ENCODE measurements at regions not wholly inside any gene's neighbourhood (a gene's known extent, or its start where the extent isn't known, plus 50 kb on each side); places are given as distances from the start of the nearest gene placed in this dataset.

DNA sequence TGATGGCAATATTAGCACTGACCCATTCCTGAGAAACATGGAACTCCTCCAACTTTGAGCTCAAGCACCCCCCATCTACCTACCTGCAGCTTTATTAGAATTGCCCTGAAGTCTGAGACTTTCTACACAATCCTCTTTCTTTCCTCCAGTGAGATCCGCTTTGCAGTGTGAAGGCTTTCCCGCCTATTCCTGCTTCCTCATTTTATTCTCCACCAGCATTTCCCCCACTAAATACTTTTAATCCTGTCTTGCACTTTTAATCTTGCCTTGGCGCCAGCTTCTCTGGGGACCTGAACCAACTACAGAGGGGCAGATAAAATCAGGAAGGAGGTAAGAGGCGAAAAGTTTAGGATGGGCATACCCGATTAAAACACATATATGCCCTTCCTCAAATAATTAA, 178.1 kb upstream of the PRDM1 start:
- no peak for DNase-seq (ENCODE audit: low spot score)

GRCh38 chr6:105907301-105907700, 178.8 kb upstream of the PRDM1 start:
- DNase-seq (ENCODE audit: low spot score) = no peak

DNA sequence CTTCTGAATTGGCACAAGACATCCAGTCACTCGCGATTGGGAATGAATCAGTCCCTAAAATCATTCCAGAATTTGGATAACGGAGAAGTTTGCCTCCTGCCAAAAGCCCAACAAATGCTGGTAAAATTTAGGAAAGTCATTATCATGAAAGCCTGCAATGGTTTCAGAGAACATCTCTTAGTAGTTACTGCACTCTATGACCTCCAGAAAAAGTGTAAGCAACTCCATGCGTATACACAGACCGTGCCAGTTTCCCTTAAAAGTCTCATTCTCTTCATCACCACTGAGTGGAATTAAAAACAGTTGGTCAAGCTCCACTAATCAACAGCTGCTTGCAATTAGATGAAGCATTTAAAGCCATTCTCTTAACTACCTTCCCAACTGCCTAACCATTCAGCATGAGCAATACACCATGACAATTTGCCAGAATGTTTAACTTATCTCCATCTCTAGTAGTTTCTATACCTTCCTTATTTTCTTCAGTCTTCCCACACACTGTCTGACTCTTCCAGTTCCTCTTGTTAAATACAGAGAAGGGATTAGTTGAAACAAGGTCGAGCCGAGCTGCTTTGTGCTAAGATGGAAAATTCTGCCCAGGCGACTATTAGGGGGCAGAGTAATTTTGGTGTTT, 183.6 kb upstream of the PRDM1 start:
- DNase-seq (ENCODE audit: low spot score) = no peak

- DNase-seq (ENCODE audit: low spot score) = no peak
Observed at GRCh38 chr6:105901583-105901982, 184.6 kb upstream of the PRDM1 start.

- DNase-seq (ENCODE audit: low spot score) = no peak
Observed at GRCh38 chr6:105900125-105900937, 185.8 kb upstream of the PRDM1 start.

DNA sequence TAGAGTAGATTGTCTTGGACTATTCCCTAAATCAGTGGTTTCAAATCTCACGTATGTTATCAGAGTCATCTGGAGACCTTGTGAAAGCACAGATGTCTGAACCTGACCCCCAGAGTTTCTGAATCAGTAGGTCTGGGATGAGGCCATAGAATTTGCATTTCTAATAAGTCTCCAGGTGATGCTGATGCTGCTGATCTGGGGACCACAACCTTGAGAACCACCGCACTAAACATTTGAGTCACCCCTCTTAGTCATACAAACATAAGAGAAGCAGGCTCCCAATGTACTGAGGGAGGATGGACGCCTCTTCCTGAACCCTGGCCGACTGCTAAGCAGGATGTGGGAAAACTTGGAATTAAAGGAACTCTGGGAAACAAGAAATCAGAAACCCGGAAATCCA, 187.8 kb upstream of the PRDM1 start:
- no peak for DNase-seq (ENCODE audit: low spot score)

GRCh38 chr6:105897131-105897530, 189.0 kb upstream of the PRDM1 start:
- no peak for DNase-seq (ENCODE audit: low spot score)

GRCh38 chr6:105896821-105897095, 189.4 kb upstream of the PRDM1 start:
- peak; percentile 21 for DNase-seq (ENCODE audit: low spot score)

- DNase-seq (ENCODE audit: low spot score) = peak; percentile 19
Observed at GRCh38 chr6:105896052-105896820, 189.9 kb upstream of the PRDM1 start.

DNA sequence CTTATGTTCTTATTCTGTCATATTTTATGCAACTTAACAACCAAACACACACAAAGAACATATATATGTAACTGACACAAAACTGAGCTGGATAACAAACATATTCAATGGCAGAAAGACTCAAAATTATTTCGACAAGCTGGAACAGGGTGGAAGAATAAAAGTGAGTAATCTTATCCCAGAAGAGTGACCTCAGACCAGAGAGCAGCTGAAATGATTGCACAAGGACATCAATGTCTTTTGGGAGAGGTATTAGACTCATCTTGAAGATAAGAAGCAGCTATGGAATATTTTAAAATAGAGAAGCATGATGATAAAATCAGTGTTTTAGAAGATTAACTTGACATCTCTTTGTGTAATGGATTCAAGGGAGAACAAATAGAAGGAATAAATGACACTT, 191.6 kb upstream of the PRDM1 start:
- DNase-seq (ENCODE audit: low spot score) = no peak

GRCh38 chr6:105893741-105894140, 192.4 kb upstream of the PRDM1 start:
- no peak for DNase-seq (ENCODE audit: low spot score)

DNA sequence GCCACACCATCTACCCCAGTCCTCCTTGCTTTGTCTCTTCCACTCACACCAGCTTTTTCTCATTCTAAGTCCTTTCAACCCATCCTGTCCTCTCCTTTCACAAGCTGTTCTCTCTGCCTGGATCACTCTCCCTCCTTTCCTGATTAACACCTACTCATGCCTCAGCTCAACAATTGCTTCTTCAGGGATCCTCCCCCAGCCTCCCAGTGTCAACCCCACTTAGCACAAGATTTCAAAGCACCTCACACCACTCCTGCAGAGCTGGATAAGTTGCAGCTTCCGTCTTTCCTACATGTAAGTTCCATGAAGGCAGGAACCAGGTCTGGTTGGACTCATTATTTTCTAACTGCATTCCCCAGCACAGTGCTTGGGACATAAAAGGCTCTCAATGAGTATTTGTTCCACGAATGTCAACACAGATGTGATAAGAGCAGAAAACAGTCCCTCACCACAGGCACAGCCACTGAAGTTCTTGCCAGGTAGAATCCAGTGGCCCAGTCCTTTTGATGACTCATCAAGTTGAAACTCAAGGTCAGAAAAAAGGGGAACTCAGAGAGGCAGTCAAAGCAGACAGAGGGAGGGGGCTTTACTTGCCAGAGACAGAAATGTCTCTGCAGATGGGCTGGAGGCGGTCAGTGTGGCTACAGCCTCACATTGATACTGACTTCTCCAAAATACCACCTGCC, 193.4 kb upstream of the PRDM1 start:
- peak; percentile 28 for DNase-seq (ENCODE audit: low spot score)

- DNase-seq (ENCODE audit: low spot score) = no peak
Observed at GRCh38 chr6:105890521-105891244, 195.5 kb upstream of the PRDM1 start.

GRCh38 chr6:105889902-105890301, 196.2 kb upstream of the PRDM1 start:
- no peak for DNase-seq (ENCODE audit: low spot score)

DNA sequence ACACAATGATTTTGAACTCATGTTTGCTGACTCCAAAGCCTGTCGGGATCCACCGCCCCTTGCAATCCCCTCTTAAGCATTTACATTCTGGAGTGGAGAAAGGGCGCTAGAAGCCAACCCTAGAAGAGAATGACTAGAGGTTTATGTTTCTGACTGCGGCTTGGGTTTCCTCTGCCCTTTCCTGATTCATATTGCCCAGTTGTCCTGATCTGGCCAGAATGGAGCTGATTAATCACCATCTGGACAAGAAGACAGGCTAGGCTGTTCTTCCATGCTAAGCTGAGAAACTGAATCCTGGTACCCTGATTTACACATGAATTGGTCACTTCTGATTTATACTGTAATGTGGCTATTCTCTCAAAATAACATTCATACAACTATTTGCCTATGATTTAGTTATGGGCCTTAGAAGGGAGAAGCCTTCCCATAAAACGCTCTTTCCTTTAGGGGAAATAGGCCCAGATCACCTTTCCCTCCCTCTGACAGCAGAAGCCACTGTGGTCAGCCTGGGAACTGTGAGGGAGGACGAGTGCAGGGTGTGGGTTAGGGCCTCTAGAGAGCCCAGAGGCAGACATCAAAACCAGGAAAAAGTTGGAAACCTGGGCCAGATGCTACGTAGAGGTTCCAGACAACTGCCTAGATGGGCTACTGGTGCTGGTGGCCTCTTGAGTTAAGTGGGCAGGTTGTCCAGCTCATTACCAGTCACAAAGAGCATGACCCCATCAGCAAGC, 199.2 kb upstream of the PRDM1 start:
- no peak for DNase-seq (ENCODE audit: low spot score)

- no peak for DNase-seq (ENCODE audit: low spot score)
Observed at GRCh38 chr6:105886066-105886813, 199.9 kb upstream of the PRDM1 start.

DNA sequence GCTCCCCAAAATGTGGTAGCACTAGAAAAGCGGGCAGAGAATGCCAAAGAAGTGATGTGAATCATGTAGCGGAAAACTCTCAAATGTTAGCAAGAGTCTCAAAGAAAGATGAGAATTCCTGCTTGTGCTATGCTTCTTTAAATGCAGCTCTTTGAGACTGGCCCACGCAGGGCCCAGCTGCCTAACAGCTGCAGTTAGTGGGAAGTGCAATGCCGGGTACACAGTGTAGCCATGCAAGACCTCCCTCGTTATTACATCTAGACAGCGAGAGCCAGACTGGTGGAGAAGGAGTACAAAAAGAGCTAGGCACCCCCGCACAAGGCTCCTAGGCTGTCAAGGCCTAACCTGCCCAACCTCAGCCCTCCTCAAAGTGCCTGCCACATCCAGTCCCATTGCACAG, 201.7 kb upstream of the PRDM1 start:
- DNase-seq (ENCODE audit: low spot score) = no peak

DNA sequence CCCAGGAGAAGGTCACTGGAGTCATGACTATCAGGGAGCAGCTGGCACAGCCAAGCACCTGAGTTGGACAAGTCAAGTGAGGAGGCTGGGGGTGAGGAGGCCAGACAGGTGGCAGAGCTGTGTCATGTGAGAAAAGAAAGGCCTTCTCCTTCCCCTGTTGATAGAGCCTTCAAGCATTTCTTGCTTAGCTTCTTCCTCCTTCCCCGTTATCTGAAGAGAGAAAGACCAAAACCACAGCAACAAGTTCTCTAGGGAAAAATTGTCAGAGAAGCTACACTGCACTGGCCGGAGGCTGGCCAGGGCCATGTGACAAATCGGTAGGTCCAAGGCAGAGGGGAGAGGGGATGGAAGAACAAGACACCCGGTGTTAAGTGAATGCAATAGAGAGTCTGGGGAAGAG, 202.1 kb upstream of the PRDM1 start:
- DNase-seq (ENCODE audit: low spot score) = no peak

- DNase-seq (ENCODE audit: low spot score) = no peak
Observed at GRCh38 chr6:105882828-105883227, 203.3 kb upstream of the PRDM1 start.

GRCh38 chr6:105882121-105882803, 203.9 kb upstream of the PRDM1 start:
- no peak for DNase-seq (ENCODE audit: low spot score)
